Left cardiac atrium (tissue), 4 donors: ENCODE measurements at regions not wholly inside any gene's neighbourhood (a gene's known extent, or its start where the extent isn't known, plus 50 kb on each side); places are given as distances from the start of the nearest gene placed in this dataset.

Experiments used
- ATAC-seq, 2 donors: fragments of 200-7000 bp; cut with Tn5 transposase; one replicate each; pipeline ENCODE4 v1.9.1; 2020; ENCODE audit warnings: mild to moderate bottlenecking in 2 of 2, moderate library complexity in 2 of 2
- DNase-seq: peaks from one replicate; pipeline ENCODE4 v3.0.0-alpha.2; 2020
- intact Hi-C, 2 donors: fragments of 100-400 bp; cut with DNase I; formaldehyde crosslinking; loops; one replicate each; pipeline versions ENCODE4 v1.14.1 to v1.15.1; 2022 to 2023
- donor health status: DM: no; HTN: yes; CAD: no.
- donor health status: DM: no; HTN: yes; CAD: no; lungs with severe emphysema.
- donor health status: DM: yes; HTN: yes; CAD: no.
- donor health status: Dilated cardiomyopathy.

DNA sequence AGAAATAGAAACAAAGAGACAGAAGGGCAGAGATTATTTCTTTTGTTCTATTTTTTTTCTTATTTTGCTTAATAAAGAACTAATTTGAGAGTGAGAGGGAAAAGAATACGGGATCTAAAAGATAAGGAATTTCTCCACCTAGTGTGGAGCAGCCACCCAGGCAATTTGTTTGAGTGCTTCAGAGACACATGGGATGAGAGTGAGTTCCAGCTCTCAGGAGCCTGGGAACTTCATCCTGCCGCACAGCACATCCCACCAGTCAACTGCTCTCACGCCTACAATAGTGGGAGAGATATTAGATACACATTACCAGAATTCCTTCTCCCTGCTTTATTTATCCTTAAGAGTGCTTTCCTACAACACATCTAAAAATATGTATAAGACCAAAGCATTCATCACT is 946.4 kb downstream of the PDHA2 start:
- DNase-seq (no peak), ATAC-seq (no peak)
- intact Hi-C loops: no loop called here

DNA sequence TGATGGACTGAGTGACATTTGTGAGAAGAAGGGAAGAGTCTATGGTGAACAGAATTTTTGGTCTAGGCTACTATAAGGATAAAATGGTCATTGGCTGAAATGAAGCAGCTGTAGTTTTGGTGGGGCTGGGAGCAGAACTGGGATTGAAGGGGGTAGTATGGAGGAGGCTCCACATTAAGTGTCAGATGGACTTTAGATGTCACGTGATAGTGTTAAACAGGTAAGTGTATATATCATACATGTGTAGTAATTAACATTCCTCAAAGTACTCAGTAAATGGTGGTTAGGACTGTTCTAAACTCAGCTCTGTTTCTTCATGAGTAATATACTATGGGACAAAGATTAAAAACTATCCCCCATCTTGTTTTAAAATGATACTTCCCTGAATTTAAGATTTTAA is 947.9 kb downstream of the PDHA2 start:
- intact Hi-C loops: no loop called here
- ATAC-seq (no peak), DNase-seq (no peak)

DNA sequence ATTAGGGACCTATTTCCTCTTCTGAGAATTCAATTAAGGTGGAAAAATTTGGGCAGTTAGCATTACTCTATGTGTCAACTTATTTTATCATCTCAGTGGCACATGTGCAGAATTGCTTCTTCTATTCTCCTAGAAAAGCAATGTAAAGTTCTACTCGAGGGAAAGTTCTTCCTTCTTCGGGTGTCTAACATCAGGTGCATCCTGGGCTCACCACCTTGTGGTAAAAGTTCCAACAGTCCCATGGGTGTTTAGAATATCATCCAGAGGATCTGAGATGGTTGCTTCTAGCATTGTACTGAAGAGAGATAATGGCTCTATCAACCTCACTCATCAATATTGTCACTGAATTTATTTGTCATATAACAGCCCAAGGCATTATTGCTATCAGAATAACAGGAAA is 969.7 kb downstream of the PDHA2 start:
- intact Hi-C loops: no loop called here
- ATAC-seq (no peak), DNase-seq (no peak)

DNA sequence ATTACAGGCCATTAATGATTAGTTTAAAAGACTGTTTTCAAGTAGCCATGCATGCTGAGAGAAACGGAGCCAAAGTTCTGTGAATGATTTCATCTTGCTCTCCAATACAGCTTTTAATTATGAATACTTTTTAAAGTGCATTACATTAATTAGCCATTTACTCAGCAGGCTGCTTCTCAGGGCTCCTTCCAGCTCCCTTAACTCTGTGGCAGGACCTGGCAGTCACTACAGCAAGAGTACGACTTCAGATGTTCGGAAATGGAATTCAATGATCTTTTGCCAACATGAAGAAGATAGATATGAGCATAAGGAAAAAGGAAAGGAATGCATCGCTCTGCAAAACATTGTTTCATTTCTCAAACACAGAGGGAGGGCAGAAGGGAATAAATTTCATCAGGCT is 987.2 kb downstream of the PDHA2 start:
- DNase-seq: no peak
- intact Hi-C loops: no loop called here
- ATAC-seq: no peak

DNA sequence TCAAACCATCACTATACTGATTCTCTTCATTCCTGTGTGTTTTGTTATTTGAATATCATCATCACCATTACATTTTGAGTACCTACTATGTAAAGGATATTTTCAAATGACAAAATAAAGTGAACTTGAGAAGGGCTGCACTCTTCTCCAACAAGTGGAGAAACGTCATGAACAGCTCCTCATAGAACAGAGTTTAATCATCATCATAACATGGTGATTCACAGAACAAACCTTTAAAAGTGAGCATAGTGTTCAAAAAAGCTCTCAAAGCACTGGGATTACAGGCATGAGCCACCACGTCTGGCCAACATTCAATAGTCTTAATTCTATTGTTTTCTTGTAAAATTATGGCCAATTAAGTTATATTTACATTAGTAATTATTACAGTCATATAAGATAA is 993.9 kb downstream of the PDHA2 start:
- intact Hi-C loops: no loop called here
- DNase-seq (no peak), ATAC-seq (no peak)

DNA sequence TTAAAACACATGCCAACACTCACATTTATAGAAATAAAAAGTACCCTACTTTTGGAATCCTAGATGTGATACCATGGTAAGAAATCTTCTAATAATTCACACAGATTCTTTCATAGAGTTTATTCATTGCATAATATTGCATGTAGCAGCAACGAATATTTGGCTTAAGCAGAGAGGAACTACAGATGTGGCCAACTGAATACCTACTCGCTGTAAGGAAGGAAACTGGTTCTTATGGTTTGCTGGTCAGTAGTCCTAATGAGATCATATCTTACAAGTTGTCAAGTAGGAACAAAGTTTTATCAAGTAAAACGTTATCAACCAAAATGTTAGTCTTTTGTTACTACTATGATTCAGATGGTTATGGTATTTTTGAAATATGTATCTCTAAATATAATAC is 996.1 kb downstream of the PDHA2 start:
- ATAC-seq: no peak
- intact Hi-C loops: no loop called here
- no peak for DNase-seq

DNA sequence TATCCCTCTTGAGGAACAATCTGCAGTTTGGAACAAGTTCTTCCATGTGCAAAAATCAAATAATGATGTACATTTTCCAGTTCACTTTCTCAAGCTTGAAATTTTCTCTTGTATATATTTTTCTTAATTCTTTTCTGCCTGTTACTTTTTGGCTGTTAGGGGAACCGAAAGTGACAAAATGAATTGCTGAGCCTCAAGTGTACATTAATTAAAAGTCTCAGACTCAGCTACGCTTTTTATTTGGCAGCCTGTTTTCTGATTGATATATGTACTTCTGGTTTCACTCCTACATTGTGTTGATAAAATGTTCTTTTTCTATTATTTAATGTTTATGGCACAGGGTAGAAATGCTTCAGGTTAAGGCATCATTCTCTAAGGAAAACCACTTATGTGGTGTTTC is 999.5 kb downstream of the PDHA2 start:
- no peak for DNase-seq
- intact Hi-C loops: no loop called here
- no peak for ATAC-seq

DNA sequence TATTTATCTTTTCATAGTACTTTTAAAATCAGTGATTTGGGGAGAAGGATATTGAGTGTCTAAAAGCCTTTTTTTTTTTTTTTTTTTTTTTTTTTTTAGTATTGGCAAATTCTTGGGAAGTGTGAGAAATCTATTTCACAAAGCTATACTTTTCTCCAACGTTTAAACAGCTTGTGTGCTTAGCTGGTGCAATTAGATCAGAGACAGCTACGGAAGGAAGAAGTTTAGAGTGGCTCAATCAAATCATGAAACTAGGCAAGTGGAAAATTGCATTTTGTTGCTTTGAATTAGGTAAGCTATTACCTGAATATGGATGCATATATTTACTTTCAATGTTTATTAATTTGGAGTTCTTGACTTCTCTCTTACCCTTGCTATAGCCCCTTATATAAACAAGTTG is 1001.9 kb downstream of the PDHA2 start:
- intact Hi-C loops: no loop called here
- DNase-seq (no peak), ATAC-seq (no peak)

DNA sequence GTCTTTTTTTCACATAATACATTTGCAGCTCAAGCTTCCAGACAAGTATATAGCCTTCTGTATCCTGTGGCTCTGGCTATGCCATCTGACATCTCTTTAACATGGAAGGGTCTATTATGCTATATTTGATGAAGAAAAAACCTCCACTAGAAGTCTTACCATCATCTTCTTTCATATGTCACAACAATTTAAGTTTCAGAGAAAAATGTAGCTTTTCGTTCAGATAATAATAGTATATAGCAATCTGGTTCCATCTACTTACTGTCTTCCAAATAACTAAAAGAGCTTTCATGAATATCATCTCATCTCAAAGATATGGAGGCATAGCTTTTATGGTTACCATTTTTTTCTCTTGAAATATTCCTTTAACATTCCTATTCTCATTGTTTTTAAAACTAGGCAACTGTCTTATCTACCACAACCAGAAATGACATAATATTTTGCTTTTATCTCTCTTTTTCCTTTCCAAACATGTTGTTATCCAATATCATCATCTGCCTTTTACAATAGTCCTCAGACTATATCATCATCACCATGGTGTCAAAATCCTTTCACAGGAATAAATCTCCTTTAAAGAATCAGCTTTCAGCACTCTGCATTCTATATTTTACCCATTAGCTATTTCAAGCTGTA is 1005.1 kb downstream of the PDHA2 start:
- intact Hi-C loops: no loop called here
- no peak for ATAC-seq

DNA sequence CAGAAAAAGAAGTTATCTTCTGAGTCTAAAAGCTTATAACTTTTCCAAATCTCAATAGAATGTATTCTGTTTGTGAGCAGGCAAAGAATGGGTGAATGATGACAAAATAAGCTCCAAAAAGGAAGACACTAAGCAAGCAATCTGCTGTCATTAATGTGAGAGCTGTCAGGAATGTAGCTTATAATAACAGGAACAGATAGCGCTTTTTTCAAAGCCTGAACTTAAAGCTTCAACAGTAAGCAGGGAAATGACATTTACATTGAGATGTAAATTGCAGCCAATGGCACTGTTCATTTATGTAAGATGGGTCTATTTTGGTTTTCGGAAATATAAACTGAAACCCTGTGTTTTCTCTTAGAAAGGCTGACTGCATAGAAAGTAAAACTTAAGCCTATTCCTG is 1005.9 kb downstream of the PDHA2 start:
- DNase-seq: no peak
- intact Hi-C loops: no loop called here
- no peak for ATAC-seq

More for the DNA sequence above, 1005.1 kb downstream of the PDHA2 start:
- no peak for DNase-seq

DNA sequence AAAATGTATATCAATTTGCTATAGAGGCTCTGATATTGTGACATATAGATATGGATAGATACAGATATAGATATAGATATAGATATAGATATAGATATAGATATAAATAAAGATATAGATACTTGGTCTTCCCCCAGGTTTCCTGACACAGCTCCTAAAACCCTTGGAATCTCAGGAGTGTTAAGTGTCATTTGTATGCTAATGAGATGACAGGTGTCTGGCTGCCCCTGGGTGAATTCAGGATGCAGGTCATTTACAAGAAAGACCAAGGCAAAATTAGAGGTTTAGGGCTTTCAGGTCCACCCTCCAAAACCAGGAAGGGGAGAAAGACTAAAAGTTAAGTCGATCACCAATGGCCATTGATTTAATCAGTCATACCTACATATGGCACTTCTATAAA is 1034.8 kb downstream of the PDHA2 start:
- ATAC-seq (no peak), DNase-seq (no peak)
- intact Hi-C loops: no loop called here

DNA sequence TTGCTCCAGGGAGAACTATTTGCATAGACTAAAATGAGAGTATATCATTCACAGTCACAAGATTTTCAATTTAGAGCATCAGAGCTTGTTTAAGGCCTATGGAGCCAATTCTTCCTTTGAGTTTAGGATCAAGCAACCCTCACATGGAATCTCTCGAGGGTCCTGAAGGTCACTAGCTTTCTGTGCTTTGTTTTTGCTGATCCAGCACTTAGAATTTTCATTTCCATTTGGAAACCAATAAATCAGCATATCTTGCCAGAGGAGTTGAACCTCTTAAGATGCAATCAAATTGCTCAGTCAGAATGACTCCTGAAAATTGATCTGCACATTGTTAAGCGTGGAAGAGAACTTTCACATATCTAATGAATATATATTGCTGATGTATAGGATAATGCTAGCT is 1039.6 kb downstream of the PDHA2 start:
- intact Hi-C loops: no loop called here
- ATAC-seq (no peak), DNase-seq (no peak)

DNA sequence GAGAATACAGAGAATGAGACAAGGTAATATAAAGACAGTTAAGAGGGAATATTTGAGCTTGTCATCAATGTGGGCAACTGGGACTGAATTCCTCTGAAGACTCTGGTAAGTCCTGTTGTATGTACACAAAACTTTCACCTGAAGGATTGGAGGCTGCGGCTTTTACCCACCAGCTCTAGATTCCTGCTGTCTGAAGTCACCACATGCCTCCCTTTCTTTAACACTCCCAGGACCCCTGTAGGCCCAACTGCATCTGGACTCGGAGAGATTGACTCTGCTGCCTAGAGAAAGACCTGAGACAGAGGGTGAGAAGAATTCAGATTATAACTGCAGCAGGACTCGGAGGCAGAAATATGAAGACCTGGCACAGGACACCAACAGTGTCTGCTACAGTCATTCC is 1048.0 kb downstream of the PDHA2 start:
- DNase-seq (no peak), ATAC-seq (no peak)
- intact Hi-C loops: no loop called here

DNA sequence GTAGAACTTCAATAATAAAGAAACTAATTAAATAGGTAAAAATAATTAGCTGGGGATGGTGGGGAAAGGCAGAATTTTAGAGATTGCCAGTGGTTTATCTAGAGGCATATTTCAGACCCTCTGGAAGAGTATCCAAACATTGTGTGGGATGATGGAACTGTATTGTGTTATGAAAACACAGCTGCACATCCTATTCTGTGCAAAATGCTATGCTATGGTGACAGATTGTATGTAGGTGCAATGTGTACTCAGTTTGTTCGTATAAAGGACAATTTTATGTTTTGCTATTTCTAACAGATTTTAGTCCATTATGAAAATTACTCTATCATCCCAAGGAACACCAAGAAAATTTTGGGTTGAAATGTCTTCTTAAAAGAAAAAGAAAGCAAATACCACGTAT is 1054.7 kb downstream of the PDHA2 start:
- ATAC-seq: no peak
- intact Hi-C loops: no loop called here
- no peak for DNase-seq

DNA sequence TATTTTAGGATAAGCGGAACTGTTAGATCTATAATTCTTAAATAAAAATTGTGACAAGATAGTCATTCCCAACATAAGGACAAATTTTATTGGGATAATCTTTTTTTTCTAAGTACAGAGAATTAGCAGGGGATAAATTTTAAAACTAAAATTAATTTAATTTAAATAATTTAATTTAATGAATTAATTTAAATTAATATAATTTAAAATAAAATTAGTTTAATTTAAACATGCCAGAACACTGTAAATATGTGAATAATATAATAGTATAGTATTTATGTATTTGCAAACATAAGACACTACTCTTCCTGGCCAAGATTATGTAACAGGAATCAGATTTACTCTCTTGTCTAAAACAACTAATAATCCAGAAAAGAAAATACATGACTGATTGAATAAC is 1055.9 kb downstream of the PDHA2 start:
- intact Hi-C loops: no loop called here
- ATAC-seq: no peak
- DNase-seq: no peak

DNA sequence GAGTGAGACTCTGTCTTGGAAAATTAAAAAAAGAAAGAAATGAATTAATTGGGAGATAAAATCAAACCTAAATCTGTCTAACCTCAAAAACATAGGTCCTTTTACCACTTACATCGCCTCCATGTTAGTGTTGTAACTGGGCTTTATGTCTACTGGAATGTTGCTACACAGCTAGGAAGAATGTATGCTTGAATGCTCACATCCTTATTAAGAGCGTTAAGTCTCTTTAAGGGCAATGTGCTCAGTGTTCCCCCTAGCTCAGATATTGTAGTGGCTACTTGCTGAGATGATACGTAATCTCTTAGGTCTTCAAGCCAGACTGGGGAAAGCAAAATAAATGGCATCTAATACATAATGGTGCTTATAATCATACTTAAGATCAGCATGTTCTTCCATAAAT is 1072.8 kb downstream of the PDHA2 start:
- no peak for DNase-seq
- ATAC-seq: no peak
- intact Hi-C loops: no loop called here

DNA sequence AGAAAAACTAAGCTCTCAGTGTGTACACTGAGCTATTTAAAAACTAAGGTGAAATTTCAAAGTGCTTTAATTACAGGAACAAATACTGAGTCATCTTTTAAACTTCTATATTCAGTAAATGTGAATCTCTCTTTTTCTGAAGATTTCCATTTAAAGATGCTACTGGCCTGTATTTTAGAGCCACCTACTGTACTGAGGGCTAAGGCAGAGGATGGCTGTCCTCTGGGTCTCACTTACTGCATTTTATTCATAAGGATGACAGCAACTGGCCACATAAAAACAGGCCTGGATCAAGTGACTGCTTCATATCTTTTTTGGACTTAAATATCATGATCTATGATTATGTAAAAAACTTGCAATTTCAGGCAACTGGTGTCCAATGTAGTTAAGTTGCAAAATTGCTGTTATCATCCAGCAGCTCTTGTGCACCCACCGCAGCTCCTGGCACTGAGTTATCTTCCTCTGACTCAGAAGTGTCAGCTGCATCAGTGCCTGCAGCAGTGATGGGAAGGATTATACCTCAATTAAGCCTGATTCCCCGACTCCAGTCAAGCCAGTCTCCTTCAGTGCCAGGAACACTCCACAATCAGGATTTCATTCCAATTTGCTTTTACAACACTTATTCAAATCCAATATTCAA is 1073.7 kb downstream of the PDHA2 start:
- ATAC-seq (peak in 1 of 2 donors; percentile 85), DNase-seq (no peak)
- intact Hi-C loops: no loop called here

DNA sequence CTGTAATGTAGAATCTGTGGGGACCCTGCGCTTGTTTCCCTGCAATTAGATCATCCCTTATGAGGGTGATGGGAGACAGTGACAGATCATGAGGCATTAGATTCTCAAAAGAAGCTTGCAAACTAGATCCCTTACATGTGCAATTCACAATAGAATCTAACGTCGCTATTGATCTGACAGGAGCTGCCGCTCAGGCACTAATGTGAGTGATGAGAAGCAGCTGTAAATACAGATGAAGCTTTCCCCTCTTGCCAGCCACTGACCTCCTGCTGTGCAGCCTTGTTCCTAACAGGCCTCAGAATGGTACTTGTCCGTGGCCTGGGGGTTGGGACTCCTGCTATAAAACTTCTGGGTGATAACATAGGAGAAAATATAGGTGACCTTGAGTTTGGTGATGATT is 1076.8 kb downstream of the PDHA2 start:
- no peak for DNase-seq
- intact Hi-C loops: no loop called here
- ATAC-seq: no peak

DNA sequence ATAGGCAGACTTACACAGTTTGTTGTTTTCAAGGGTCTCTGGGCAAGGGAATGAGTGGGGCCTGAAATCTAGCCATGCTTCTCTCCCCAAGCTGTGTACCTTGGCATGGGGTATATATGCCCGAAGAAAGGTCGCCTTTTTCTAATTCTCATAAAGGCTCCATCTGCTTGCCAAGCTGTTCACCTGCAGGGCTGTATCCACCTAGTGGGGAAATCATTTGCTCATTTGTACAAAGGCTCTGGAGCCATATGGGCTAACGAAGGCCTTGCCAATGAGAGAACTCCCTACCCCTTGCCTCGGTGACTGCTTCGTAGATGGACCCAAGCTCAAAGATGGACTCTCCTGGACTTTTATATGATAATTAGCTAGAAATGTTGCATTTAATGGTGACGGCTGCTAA is 1097.0 kb downstream of the PDHA2 start:
- no peak for DNase-seq
- intact Hi-C loops: no loop called here

DNA sequence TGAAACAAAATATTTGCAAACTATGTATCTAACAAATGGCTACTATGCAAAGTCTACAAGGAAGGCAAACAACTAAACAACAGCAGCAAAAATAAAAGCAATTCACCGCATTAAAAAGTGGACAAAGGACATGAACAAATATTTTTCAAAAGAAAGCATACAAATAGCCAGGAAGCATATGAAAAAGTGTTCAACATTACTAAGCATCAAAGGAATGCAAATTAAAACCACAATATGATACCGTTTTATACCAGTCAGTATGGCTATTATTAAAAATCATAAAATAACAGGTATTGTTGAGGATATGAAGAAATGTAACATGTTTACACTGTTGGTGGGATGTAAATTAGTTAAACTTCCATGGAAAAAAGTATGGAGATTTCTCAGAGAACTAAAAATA is 1106.7 kb downstream of the PDHA2 start:
- DNase-seq (no peak), ATAC-seq (no peak)
- intact Hi-C loops: no loop called here

More for the DNA sequence above, 1097.0 kb downstream of the PDHA2 start:
- ATAC-seq: no peak

DNA sequence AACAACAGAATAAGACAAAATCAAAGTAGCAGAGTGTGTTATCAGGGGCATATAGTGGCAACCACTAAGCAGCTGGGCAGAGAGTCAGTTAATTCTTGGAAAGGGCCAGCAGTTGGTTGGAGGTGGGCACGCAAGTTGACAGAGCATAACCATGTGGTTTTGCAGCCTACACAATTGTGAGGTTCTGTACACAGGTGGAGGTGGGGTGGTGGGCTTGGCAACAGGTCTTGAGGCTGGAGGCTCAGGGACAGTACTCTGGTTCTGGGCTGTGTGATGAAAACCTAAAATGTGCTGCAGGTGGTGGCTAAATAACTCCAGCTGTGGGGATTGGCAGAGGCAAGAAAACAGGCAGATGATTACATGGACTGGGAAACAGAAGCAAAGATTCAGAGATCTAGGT is 1112.7 kb downstream of the PDHA2 start:
- no peak for DNase-seq
- ATAC-seq: no peak
- intact Hi-C loops: no loop called here

DNA sequence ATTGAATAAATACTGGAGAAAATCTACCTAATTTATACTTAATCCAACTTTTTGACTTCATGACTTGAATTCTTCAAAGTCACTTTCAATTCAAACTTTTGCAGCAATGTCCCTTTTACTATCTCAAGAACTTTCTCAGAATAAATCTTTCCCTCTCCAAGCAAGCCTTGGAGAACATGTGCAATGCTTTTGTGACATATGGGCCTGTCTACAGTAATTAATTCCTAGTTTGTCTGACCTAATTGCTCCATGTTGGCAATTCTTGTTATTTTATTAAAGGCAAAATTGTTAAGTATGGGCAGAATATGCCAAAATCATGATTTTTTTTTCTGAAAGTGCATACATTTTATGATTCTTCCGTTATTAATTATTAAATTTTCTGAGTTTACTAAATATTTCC is 1115.3 kb downstream of the PDHA2 start:
- no peak for DNase-seq
- intact Hi-C loops: no loop called here
- no peak for ATAC-seq
